ENCODE measurements at regions not wholly inside any gene's neighbourhood (a gene's known extent, or its start where the extent isn't known, plus 50 kb on each side); places are given as distances from the start of the nearest gene placed in this dataset.

DNA sequence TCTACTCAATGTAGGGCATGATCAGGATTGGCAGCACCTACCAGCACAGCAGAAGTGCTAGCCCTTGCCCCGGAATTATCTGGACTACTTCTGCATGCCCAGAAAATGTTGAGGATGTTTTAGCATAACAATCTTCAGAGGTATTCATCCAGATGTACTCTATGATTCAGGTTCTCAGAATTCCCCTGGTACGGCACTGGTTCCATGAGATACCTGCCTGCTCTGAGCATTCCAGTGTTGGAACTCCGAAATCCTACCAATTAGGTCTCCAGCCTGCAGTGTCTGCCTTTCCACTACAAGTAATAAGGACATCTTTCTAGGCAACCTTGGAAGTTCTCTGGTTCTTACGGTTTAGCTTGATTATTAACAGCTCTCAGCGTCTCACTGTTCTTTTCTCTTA lies 554.5 kb downstream of the HACE1 start:
- TF ChIP-seq, protein P1, sequence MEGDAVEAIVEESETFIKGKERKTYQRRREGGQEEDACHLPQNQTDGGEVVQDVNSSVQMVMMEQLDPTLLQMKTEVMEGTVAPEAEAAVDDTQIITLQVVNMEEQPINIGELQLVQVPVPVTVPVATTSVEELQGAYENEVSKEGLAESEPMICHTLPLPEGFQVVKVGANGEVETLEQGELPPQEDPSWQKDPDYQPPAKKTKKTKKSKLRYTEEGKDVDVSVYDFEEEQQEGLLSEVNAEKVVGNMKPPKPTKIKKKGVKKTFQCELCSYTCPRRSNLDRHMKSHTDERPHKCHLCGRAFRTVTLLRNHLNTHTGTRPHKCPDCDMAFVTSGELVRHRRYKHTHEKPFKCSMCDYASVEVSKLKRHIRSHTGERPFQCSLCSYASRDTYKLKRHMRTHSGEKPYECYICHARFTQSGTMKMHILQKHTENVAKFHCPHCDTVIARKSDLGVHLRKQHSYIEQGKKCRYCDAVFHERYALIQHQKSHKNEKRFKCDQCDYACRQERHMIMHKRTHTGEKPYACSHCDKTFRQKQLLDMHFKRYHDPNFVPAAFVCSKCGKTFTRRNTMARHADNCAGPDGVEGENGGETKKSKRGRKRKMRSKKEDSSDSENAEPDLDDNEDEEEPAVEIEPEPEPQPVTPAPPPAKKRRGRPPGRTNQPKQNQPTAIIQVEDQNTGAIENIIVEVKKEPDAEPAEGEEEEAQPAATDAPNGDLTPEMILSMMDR (IDR thresholded peaks at IDR 0.05; ENCODE audit: low read length), result no peak
- TF ChIP-seq EZH2 (IDR thresholded peaks at IDR 0.05; ENCODE audit: borderline replicate concordance, low read length), result no peak

All from OCI-LY1 (cell line).